Activated CD4-positive, alpha-beta T cell treated with anti-CD3 and anti-CD28 coated beads, Interleukin-2, amount 10 ng/mL, durations not matched to agents 24 days and 14 days (primary cell): ENCODE measurements at regions not wholly inside any gene's neighbourhood (a gene's known extent, or its start where the extent isn't known, plus 50 kb on each side); places are given as distances from the start of the nearest gene placed in this dataset.

Experiments used
- DNase-seq: peaks from one replicate; pipeline ENCODE4 v3.0.0; 2022
- H3K27ac Mint-ChIP-seq: one replicate; pipeline ENCODE4 v1.8.0; 2022; ENCODE audit warnings: mild to moderate bottlenecking, mixed read lengths
- H3K27me3 Mint-ChIP-seq: one replicate; pipeline ENCODE4 v1.8.0; 2022; ENCODE audit warnings: mixed read lengths
- H3K36me3 Mint-ChIP-seq: one replicate; pipeline ENCODE4 v1.8.0; 2022; ENCODE audit warnings: low read depth, mild to moderate bottlenecking, mixed read lengths
- H3K4me1 Mint-ChIP-seq: one replicate; pipeline ENCODE4 v1.8.0; 2021; ENCODE audit warnings: mixed read lengths
- H3K4me3 Mint-ChIP-seq: one replicate; pipeline ENCODE4 v1.8.0; 2022; ENCODE audit warnings: mild to moderate bottlenecking, moderate library complexity, mixed read lengths
- H3K9me3 Mint-ChIP-seq: one replicate; pipeline ENCODE4 v1.8.0; 2021; ENCODE audit warnings: mixed read lengths
- intact Hi-C: fragments of 100-400 bp; cut with micrococcal nuclease; formaldehyde crosslinking; loops from one replicate; pipeline ENCODE4 v1.15.1; 2023

DNA sequence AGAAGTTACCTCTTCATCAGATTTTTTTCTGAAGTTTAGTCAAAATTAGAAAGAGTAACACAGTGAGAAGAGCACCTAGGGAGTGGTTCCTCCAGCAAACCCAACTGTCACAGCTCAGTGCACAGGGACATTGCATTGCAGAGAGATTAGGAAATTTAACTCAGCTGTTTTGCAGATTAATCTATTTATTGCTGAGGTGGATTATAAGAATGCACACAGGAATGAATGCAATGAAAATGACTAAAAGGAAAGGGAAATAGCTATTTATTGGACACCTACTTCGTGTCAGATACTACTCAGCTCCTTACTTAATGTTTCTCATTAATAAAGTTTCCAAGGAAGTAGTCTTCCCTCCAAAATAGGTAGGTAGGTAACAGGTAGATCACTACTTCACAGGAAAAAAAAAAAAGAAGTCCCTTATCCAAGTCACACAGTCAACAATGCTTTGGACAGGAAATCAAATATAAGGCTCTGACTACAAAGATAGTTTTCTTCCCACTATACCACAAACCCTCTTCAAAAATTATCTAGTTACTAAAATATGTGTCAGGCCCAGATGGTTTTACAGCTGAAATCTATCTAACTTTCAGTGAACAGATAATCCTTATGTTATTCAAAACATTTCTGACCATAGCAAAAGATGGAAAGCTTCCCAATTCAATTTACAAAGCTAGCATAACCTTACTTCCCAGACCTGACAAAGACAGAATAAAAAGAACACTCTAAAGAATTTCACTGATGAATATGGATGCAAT, 442.2 kb upstream of the MPDZ start:
- H3K27me3 Mint-ChIP-seq = no peaks in the 10 kb centered on the region
- no peaks in the 10 kb centered on the region for H3K36me3 Mint-ChIP-seq
- intact Hi-C loops = no loop called here
- DNase-seq = no peak
- no peaks in the 10 kb centered on the region for H3K4me1 Mint-ChIP-seq
- H3K27ac Mint-ChIP-seq = no peak overlapping the region
- no peak overlapping the region for H3K4me3 Mint-ChIP-seq
- H3K9me3 Mint-ChIP-seq = no peaks in the 10 kb centered on the region

DNA sequence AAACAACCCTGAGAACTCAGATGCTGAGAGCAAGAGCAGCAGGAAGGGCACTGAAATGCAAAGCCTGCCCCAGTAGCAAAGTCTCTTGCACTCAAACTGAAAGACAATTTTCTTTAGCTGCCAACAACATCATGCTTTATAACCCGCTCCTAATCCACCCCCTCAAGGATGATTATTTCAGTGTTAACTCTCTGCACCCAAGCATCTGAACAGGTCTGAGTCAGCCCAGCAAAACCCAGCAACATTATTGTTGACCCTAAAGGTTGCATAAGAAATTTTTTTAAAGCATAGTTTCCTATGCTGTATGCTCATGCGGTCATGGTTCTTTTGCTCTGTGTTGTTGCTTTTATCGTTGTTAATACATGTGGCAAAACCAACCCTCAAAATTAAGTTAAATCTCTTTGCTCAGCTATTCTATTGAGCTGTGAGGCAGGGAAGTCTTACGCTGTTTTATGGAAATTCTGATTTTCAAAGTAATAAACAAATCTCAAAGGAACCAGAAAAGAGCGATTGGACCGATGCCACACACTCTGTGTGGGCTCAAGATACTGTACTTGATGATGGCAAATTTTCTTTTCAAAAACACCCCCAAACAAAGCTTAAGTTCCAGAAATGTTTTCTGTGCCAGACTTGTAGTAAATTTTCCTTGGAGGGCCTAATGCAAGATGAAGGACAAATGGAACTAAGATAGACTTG, 440.6 kb upstream of the MPDZ start:
- no peak overlapping the region for H3K27ac Mint-ChIP-seq
- intact Hi-C loops = no loop called here
- no peaks in the 10 kb centered on the region for H3K9me3 Mint-ChIP-seq
- no peaks in the 10 kb centered on the region for H3K36me3 Mint-ChIP-seq
- DNase-seq = no peak
- H3K27me3 Mint-ChIP-seq = no peaks in the 10 kb centered on the region
- H3K4me1 Mint-ChIP-seq = no peaks in the 10 kb centered on the region
- no peak overlapping the region for H3K4me3 Mint-ChIP-seq

DNA sequence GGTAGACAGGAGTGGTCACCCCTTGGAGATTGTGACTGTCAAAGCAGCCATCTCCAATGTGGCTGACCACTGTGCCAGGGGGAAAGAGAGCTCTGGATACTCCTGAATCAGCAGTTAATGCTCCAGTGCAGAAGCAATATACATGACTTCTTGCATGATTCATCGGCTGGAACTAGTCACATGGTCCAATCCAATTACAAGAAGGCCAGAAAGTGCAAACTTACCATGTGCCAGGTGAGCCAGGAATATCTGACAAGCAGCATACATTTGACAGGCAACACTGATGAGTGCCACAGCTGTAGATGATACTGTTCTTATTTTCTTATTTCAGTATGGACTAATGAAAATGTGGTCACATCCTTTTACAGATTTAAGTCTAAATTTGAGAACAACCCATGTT, 440.0 kb upstream of the MPDZ start:
- Mint-ChIP-seq H3K4me3 (no peak overlapping the region), H3K9me3 (no peaks in the 10 kb centered on the region), H3K27ac (no peak overlapping the region), H3K36me3 (no peaks in the 10 kb centered on the region), H3K4me1 (no peaks in the 10 kb centered on the region), H3K27me3 (no peaks in the 10 kb centered on the region)
- no peak for DNase-seq
- intact Hi-C loops = no loop called here

DNA sequence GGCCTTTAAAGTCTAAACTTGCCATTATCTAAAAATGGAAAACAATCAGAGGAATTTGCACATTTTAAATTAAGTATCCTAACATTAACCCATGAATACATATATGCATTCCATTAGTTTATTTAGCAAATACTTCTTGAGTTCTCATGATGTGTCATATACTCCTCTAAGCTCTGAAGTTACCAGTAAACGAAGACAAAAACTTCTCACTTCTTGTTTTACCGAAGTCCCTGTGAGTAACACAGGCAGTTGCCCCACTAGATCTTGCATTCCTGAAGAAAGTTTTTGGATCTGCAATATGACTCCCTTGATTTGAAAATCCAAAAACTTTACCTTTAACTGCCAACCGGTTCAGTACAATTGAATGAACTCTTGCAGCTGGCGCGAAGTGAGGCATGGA, 439.0 kb upstream of the MPDZ start:
- DNase-seq = no peak
- Mint-ChIP-seq H3K36me3 (no peaks in the 10 kb centered on the region), H3K27ac (no peak overlapping the region), H3K4me1 (no peaks in the 10 kb centered on the region), H3K4me3 (no peak overlapping the region), H3K9me3 (no peaks in the 10 kb centered on the region), H3K27me3 (no peaks in the 10 kb centered on the region)
- intact Hi-C loops = no loop called here

DNA sequence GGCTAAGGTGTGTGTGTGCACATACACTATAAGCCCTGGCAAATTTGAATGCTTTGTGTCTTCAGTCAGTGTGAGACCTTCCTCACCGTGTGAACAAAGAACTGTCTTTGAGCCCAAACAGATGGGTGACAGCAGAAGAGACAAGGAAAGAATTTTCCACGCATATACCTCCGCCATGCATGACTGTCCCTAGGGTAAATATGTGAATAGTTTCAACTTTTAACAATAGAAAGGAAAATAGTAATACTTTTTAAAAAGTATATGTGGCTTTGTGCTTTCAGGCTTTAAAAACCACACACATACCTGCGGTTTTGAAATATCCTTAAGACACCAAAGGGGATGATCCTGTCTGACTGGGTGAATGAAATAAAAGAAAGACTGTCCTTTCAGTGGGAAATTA, 438.6 kb upstream of the MPDZ start:
- intact Hi-C loops = no loop called here
- no peaks in the 10 kb centered on the region for H3K9me3 Mint-ChIP-seq
- H3K27me3 Mint-ChIP-seq = no peaks in the 10 kb centered on the region
- DNase-seq = no peak
- no peak overlapping the region for H3K27ac Mint-ChIP-seq
- H3K4me1 Mint-ChIP-seq = no peaks in the 10 kb centered on the region
- no peaks in the 10 kb centered on the region for H3K36me3 Mint-ChIP-seq
- no peak overlapping the region for H3K4me3 Mint-ChIP-seq

DNA sequence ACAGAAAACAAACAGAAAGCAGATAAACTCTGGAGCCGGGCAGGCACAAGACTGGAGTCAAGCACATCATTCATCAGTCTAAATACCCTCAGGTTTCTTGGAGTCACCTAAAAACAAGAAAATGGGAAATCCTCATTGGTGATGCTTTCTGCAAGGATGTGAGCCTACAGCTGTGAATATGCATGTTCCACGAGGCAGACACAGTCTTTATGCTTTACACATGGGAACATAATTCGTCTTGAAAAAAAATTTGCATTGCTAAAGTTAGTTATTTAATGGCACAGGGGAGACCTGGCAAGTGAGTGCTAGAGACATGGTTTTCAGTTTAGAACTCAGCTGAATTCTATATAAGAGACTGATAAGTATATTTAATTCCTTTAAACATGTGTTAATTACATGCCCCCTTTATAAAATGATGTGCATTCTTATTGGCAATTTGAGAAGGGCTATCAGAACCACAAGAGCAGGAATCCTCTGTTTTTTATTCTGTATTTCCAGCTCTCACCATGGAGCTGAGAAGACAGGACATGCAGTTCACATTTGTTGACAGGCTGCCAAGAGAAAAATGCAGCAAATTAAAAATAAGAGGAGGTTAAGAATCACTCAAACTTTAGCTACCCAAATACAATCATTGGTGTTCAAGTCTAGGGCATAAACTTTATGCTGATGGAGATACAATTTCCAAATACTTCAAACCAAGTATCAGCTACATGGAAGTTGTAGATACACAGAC, 438.0 kb upstream of the MPDZ start:
- intact Hi-C loops = no loop called here
- H3K36me3 Mint-ChIP-seq = no peaks in the 10 kb centered on the region
- DNase-seq = no peak
- no peak overlapping the region for H3K4me3 Mint-ChIP-seq
- H3K9me3 Mint-ChIP-seq = no peaks in the 10 kb centered on the region
- no peaks in the 10 kb centered on the region for H3K4me1 Mint-ChIP-seq
- no peaks in the 10 kb centered on the region for H3K27me3 Mint-ChIP-seq
- no peak overlapping the region for H3K27ac Mint-ChIP-seq

DNA sequence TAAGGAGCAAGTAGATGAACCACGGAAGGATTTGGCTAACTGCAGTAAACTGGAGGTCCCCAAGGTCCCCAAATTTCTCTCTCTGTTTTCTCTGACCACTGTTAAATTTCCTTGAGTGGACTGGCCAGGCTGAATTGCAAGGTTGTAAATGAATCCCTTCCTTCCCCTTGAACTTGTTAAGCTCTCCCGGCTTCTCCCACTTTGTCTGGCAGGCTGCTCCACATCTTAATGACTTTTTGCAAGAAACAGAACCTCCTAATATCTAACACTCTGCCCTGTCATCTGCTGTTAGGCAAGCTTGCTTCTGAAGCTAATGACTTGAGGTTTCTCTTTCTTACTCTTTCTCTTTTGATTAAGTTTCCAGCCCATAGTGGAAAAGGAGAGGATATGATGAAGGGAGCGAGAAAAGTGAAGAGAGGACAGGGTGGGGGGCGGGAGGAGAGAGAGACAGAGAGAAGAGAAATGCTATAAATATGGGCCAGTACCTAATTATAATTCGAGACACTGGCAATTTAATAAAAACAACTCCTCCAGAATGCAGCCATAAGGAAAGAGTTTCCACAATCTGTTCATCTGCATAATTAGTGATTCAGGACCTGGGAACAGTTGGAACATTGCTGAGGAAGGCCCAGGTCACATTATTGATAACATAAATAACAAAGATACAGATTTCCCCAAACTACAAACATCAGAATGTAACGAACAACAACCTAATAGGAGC, 437.3 kb upstream of the MPDZ start:
- no peak overlapping the region for H3K4me3 Mint-ChIP-seq
- no peaks in the 10 kb centered on the region for H3K36me3 Mint-ChIP-seq
- no peaks in the 10 kb centered on the region for H3K27me3 Mint-ChIP-seq
- no peak overlapping the region for H3K27ac Mint-ChIP-seq
- no peak for DNase-seq
- H3K9me3 Mint-ChIP-seq = no peaks in the 10 kb centered on the region
- intact Hi-C loops = no loop called here
- no peaks in the 10 kb centered on the region for H3K4me1 Mint-ChIP-seq

DNA sequence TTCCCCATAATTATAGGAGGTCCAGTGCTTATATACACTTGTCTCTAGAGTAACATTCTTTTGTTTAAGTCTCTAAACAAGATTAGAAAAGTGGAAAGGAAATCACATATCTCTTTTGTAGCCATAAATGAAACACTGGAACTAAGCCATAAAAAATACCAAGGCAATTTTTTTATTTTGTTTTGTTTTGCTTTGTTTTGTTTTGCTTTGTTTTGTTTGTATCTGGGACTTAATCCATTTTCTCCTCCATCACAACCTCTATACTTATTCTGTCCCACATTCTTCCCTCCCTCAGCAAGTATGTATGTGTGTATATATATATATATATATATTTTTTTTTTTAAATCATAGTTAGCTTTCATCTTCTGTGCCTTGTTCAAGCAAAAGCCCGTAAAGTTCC, 436.6 kb upstream of the MPDZ start:
- Mint-ChIP-seq H3K36me3 (no peaks in the 10 kb centered on the region), H3K27me3 (no peaks in the 10 kb centered on the region), H3K4me3 (no peak overlapping the region), H3K4me1 (no peaks in the 10 kb centered on the region), H3K9me3 (no peaks in the 10 kb centered on the region), H3K27ac (no peak overlapping the region)
- intact Hi-C loops = no loop called here
- no peak for DNase-seq

DNA sequence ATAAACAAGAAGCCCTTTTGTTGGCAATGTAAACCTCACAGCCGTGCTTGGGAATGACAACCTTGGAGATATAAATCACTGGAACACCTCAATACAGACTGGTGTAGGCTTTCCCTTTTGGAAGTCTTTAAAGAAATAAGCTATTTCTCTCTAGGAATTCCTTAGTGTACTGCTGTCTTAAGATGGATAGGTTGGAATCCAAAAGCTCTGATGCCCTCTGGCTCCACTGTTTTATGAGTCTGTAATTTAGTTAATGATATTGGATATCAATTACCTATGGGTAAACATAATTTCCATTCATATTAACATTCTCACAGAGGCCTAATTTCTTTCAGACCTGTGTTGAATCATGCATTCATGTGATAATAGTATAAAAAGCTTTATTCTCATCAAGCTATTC, 435.9 kb upstream of the MPDZ start:
- H3K4me3 Mint-ChIP-seq = no peak overlapping the region
- H3K4me1 Mint-ChIP-seq = no peaks in the 10 kb centered on the region
- no peak overlapping the region for H3K27ac Mint-ChIP-seq
- intact Hi-C loops = no loop called here
- H3K27me3 Mint-ChIP-seq = no peaks in the 10 kb centered on the region
- no peaks in the 10 kb centered on the region for H3K9me3 Mint-ChIP-seq
- no peaks in the 10 kb centered on the region for H3K36me3 Mint-ChIP-seq
- no peak for DNase-seq

DNA sequence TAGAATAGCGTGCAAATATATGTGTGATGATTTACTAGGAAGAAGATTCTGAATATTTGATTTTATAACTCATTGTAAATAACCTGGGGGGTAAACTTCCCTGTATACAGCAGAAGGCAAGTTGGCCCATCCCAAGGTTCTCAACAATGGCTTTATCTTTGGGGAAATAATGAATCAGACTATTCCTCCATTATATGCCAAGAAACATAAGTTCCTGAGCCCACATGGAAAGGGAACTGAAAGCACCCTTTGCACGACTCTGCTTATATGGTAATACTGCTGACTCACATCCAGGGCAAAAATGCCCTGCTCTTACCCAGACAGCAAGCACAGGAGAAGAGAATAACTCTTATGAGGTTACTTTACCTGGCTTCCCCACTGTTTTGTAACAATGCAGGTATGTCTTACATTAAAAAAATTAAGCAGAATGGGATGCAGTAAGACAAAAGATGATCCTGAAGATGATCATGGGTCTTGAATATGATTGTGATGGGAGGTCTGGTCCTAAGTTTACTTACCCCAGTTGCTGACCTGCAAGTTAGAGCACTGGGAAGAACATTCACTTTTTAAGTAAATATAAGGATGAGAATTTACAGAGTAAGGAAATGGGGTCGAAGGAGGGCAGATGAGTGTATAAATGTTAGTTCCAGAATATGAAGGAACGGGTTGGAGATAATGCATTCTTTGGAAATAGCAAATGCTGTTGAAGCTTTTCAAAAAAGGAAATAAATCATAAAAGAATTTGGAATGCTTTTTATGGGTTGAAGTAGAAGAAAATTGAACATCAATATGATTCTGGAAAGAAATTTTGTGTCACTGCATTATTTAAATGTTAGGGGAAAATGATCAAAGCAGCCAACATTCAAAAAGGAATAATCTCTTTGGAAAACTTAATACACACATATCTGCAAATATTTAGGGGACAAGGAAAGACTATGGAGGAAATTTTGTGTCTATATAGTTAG, 428.4 kb upstream of the MPDZ start:
- Mint-ChIP-seq H3K27ac (no peak overlapping the region), H3K9me3 (peaks cover 5% of the 10 kb centered on the region), H3K36me3 (no peaks in the 10 kb centered on the region), H3K4me1 (no peaks in the 10 kb centered on the region), H3K4me3 (no peak overlapping the region), H3K27me3 (no peaks in the 10 kb centered on the region)
- intact Hi-C loops = no loop called here
- DNase-seq = no peak

DNA sequence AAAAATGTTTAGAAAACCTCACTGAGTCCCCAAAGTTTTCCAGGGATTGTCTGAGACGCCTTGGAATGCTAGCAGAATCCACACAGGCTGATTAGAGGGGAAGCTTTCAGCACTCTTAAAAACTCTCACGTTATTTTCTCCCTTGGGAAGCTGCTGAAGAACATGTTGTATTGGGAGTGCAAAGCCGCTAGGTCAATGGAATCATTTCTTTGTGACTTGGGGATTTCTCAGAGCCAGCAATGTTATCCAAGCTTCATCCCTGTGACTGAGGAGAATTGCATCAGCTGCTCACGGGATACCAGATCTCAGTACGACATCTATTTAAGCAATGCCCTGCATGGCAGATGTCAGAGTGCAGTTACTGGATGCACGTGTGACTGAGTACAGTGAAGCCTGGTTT, 426.4 kb upstream of the MPDZ start:
- intact Hi-C loops = no loop called here
- no peaks in the 10 kb centered on the region for H3K27me3 Mint-ChIP-seq
- H3K4me1 Mint-ChIP-seq = no peaks in the 10 kb centered on the region
- no peaks in the 10 kb centered on the region for H3K36me3 Mint-ChIP-seq
- H3K9me3 Mint-ChIP-seq = peaks cover 9% of the 10 kb centered on the region
- DNase-seq = no peak
- no peak overlapping the region for H3K27ac Mint-ChIP-seq
- H3K4me3 Mint-ChIP-seq = no peak overlapping the region

DNA sequence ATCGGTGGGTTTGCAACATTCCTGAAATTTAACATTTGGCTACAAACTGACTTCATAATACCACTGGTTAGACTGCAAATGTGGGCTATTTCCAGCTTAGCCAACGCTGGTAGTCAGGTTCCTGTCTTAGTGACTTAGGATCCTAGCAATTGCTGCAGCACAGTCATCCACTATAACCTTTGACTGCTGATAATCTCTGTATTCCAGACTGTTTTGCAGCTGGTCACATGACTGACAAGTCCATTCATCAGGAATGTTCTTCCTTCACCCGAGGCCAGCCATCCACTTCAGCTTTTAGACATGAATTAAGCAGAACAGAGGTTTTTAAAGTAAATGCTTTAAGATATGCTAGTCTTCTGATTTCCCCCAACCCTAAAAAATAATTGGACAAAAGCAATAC, 425.9 kb upstream of the MPDZ start:
- DNase-seq = no peak
- Mint-ChIP-seq H3K36me3 (no peaks in the 10 kb centered on the region), H3K4me1 (no peaks in the 10 kb centered on the region), H3K27me3 (no peaks in the 10 kb centered on the region), H3K27ac (no peak overlapping the region), H3K9me3 (peaks cover 9% of the 10 kb centered on the region), H3K4me3 (no peak overlapping the region)
- intact Hi-C loops = no loop called here

DNA sequence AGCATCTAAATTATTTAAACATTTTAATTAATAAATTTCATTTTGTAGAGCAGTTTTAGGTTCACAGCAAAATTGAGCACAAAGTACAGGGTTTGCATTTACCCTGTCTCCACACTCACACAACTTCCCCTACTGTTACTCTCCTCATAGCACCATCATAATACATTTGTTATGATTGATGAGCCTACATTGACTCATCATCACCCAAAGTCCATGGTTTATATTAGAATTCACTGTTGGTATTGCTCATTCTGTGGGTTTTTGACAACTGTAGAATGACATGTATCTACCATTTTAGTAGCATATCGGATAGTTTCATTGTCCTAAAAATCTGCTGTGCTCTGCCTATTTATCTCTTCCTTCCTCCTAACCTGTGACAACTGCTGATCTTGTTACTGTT, 411.1 kb upstream of the MPDZ start:
- intact Hi-C loops = no loop called here
- H3K27me3 Mint-ChIP-seq = no peaks in the 10 kb centered on the region
- peaks cover 3% of the 10 kb centered on the region for H3K9me3 Mint-ChIP-seq
- no peak overlapping the region for H3K27ac Mint-ChIP-seq
- no peak overlapping the region for H3K4me3 Mint-ChIP-seq
- no peak for DNase-seq
- no peaks in the 10 kb centered on the region for H3K36me3 Mint-ChIP-seq
- H3K4me1 Mint-ChIP-seq = no peaks in the 10 kb centered on the region
